CD14-positive monocyte (primary cell): ENCODE measurements at regions not wholly inside any gene's neighbourhood (a gene's known extent, or its start where the extent isn't known, plus 50 kb on each side); places are given as distances from the start of the nearest gene placed in this dataset.

ENCODE experiments used
- DNase-seq, 3 donors: peaks; one replicate each; pipeline ENCODE4 v3.0.0-alpha.2; 2011 to 2022
- H2AFZ ChIP-seq: 2 replicates; pipeline ENCODE4 v1.6.0; 2012; ENCODE audit warnings: mild to moderate bottlenecking, low read depth, low read length, inconsistent platforms; ENCODE audit not compliant: insufficient read depth, poor library complexity, severe bottlenecking
- H3K27ac ChIP-seq, 2 donors: 1 replicate in 1 of 2; 2 replicates in 1 of 2; pipeline ENCODE4 v1.5.1; 2012 to 2013; ENCODE audit warnings: low read length in 2 of 2, control low read depth in 1 of 2, inconsistent platforms in 1 of 2, low read depth in 1 of 2, mild to moderate bottlenecking in 1 of 2
- H3K27me3 ChIP-seq, 2 donors: one replicate each; pipeline versions ENCODE4 v1.6.0 to v1.6.1; 2011 to 2013; ENCODE audit warnings: low read length in 2 of 2; ENCODE audit not compliant: control insufficient read depth in 2 of 2, insufficient read depth in 2 of 2
- H3K36me3 ChIP-seq, 2 donors: replicated peaks in 1 of 2; 1 replicate in 1 of 2; 2 replicates in 1 of 2; pipeline versions ENCODE4 v1.5.1 to v1.6.1; 2012 to 2013; ENCODE audit warnings: low read length in 2 of 2, control low read depth in 1 of 2, inconsistent platforms in 1 of 2, mild to moderate bottlenecking in 1 of 2; ENCODE audit not compliant: insufficient read depth in 2 of 2, control insufficient read depth in 1 of 2
- H3K4me1 ChIP-seq, 2 donors: 1 replicate in 1 of 2; 2 replicates in 1 of 2; pipeline versions ENCODE4 v1.5.1 to v1.6.1; 2012 to 2013; ENCODE audit warnings: low read length in 2 of 2, control low read depth in 1 of 2, inconsistent platforms in 1 of 2, mild to moderate bottlenecking in 1 of 2, moderate library complexity in 1 of 2; ENCODE audit not compliant: insufficient read depth in 2 of 2, control insufficient read depth in 1 of 2
- H3K4me2 ChIP-seq: replicated peaks from 2 replicates; pipeline ENCODE3; 2012; ENCODE audit warnings: low read length, moderate library complexity, mild to moderate bottlenecking; ENCODE audit not compliant: poor library complexity, severe bottlenecking; ENCODE audit errors: extremely low read depth
- H3K4me3 ChIP-seq, 3 experiments: fragments of 200-600 bp in 1 of 3; sonication (generic) in 1 of 3; replicated peaks in 1 of 3; 1 replicate in 2 of 3; 2 replicates in 1 of 3; pipeline ENCODE4 v1.5.1; 2011 to 2013; ENCODE audit warnings: low read length in 3 of 3, mild to moderate bottlenecking in 3 of 3, control low read depth in 2 of 3, low read depth in 2 of 3, inconsistent platforms in 1 of 3, moderate library complexity in 1 of 3
- H3K79me2 ChIP-seq: 2 replicates; pipeline ENCODE4 v1.6.0; 2012; ENCODE audit warnings: mild to moderate bottlenecking, control low read depth, inconsistent platforms, low read length, moderate library complexity; ENCODE audit not compliant: insufficient read depth
- H3K9ac ChIP-seq: 2 replicates; pipeline ENCODE4 v1.6.0; 2017; ENCODE audit warnings: low read length, mild to moderate bottlenecking; ENCODE audit not compliant: insufficient read depth, poor library complexity, severe bottlenecking
- H3K9me3 ChIP-seq, 2 donors: replicated peaks in 1 of 2; 1 replicate in 1 of 2; 2 replicates in 1 of 2; pipeline versions ENCODE4 v1.5.1 to v1.6.1; 2012 to 2013; ENCODE audit warnings: low read length in 2 of 2, control low read depth in 1 of 2; ENCODE audit not compliant: control insufficient read depth in 1 of 2, insufficient read depth in 1 of 2
- H4K20me1 ChIP-seq: 2 replicates; pipeline ENCODE4 v1.6.0; 2012; ENCODE audit warnings: mild to moderate bottlenecking, low read length, control low read depth, moderate library complexity; ENCODE audit not compliant: insufficient read depth
- H3K27ac Mint-ChIP-seq, 7 donors: one replicate each; pipeline ENCODE4 v1.8.0; 2020; ENCODE audit warnings: mild to moderate bottlenecking in 7 of 7, mixed read lengths in 7 of 7, moderate library complexity in 6 of 7, inconsistent platforms in 2 of 7
- H3K27me3 Mint-ChIP-seq, 3 donors: one replicate each; pipeline ENCODE4 v1.8.0; 2021 to 2022; ENCODE audit warnings: low read depth in 3 of 3, mild to moderate bottlenecking in 3 of 3, mixed read lengths in 3 of 3, moderate library complexity in 3 of 3, inconsistent platforms in 1 of 3
- H3K36me3 Mint-ChIP-seq, 2 donors: one replicate each; pipeline ENCODE4 v1.8.0; 2020; ENCODE audit warnings: mixed read lengths in 2 of 2, inconsistent platforms in 1 of 2, mild to moderate bottlenecking in 1 of 2
- H3K4me1 Mint-ChIP-seq: one replicate; pipeline ENCODE4 v1.8.0; 2020; ENCODE audit warnings: mild to moderate bottlenecking, mixed read lengths
- H3K4me3 Mint-ChIP-seq, 2 donors: one replicate each; pipeline ENCODE4 v1.8.0; 2020; ENCODE audit warnings: mild to moderate bottlenecking in 2 of 2, mixed read lengths in 2 of 2, moderate library complexity in 1 of 2
- H3K9me3 Mint-ChIP-seq, 7 donors: one replicate each; pipeline ENCODE4 v1.8.0; 2020 to 2022; ENCODE audit warnings: mixed read lengths in 7 of 7, mild to moderate bottlenecking in 6 of 7, moderate library complexity in 6 of 7, inconsistent platforms in 2 of 7
- WGBS: methylation state at CpG from one replicate; pipeline ENCODE4 v1.1.5; 2013; ENCODE audit warnings: missing lambda C conversion rate; ENCODE audit not compliant: insufficient coverage; 5-methylcytosine and 5-hydroxymethylcytosine counted together
- intact Hi-C, 2 donors: fragments of 100-400 bp; cut with micrococcal nuclease; formaldehyde crosslinking; loops; one replicate each; pipeline versions ENCODE4 v1.15.0 to v1.15.1; 2023
- TF ChIP-seq, protein P1 (sequence below): fragments of 200-600 bp; IDR thresholded peaks from one replicate; pipeline ENCODE4 v1.8.0; 2022; ENCODE audit warnings: antibody characterized with exemption, mild to moderate bottlenecking

DNA sequence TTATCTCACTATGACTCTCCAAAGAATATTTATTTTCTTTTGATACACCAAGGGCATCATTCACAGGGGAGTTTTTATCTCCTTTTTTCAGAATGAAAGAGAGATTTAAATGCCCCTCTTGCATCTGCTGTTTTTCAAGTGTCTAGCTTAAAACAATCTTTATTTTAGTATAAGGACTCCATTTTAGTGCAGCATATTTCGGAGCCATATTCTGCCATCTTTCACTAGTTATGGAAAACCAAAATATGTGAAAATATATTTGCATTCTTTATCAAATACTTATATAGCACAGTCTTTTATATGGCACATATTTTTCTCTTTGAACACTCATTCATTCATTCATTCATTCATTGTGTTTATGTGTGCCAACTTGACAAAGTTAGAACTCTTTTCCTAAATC, 1130.2 kb downstream of the SLITRK5 start:
- TF ChIP-seq, protein P1, sequence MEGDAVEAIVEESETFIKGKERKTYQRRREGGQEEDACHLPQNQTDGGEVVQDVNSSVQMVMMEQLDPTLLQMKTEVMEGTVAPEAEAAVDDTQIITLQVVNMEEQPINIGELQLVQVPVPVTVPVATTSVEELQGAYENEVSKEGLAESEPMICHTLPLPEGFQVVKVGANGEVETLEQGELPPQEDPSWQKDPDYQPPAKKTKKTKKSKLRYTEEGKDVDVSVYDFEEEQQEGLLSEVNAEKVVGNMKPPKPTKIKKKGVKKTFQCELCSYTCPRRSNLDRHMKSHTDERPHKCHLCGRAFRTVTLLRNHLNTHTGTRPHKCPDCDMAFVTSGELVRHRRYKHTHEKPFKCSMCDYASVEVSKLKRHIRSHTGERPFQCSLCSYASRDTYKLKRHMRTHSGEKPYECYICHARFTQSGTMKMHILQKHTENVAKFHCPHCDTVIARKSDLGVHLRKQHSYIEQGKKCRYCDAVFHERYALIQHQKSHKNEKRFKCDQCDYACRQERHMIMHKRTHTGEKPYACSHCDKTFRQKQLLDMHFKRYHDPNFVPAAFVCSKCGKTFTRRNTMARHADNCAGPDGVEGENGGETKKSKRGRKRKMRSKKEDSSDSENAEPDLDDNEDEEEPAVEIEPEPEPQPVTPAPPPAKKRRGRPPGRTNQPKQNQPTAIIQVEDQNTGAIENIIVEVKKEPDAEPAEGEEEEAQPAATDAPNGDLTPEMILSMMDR = no peak
- H3K4me2 ChIP-seq = no peak overlapping the region
- no peak overlapping the region for H3K4me3 ChIP-seq
- Mint-ChIP-seq H3K27me3 (no peaks in the 10 kb centered on the region), H3K4me3 (no peak overlapping the region), H3K4me1 (no peaks in the 10 kb centered on the region), H3K27ac (no peak overlapping the region), H3K36me3 (no peaks in the 10 kb centered on the region), H3K9me3 (peaks cover 0 to 2% (median 0%) of the 10 kb centered on the region in 7 donors)
- no peak for DNase-seq
- H3K27me3 ChIP-seq = no peaks in the 10 kb centered on the region
- no peaks in the 10 kb centered on the region for H3K9me3 ChIP-seq
- no peak overlapping the region for H3K9ac ChIP-seq
- H2AFZ ChIP-seq = no peak overlapping the region
- WGBS = no CpG with 5 or more reads among the region's 1 CpG
- H3K27ac ChIP-seq = no peak overlapping the region
- H3K4me1 ChIP-seq = no peaks in the 10 kb centered on the region
- no peaks in the 10 kb centered on the region for H3K79me2 ChIP-seq
- no peaks in the 10 kb centered on the region for H4K20me1 ChIP-seq
- no peaks in the 10 kb centered on the region for H3K36me3 ChIP-seq
- intact Hi-C loops = no loop called here

DNA sequence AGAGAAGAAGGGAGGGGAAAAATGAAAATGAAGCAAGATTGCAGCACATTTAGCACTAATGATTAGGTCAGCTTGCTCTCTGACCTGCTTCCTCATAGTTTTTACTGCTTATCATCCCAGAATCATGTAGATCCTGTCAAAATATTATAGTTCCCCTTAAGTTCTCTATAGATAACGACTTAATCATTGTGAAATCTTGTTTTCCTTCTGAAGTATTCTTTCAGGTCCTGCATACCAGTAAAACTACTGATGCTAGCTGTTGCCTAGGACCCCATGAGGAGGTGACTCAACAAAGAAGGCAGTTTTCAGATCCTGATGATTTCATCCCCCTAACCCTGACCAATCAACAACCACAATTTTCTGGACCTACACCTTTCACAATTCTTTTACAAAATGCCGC, 1131.7 kb downstream of the SLITRK5 start:
- no peaks in the 10 kb centered on the region for H3K4me1 Mint-ChIP-seq
- Histone ChIP-seq H3K9me3 (no peaks in the 10 kb centered on the region), H3K4me2 (no peak overlapping the region), H3K9ac (no peak overlapping the region), H2AFZ (no peak overlapping the region), H3K4me1 (no peaks in the 10 kb centered on the region), H3K4me3 (no peak overlapping the region), H3K36me3 (no peaks in the 10 kb centered on the region), H3K27ac (no peak overlapping the region), H3K27me3 (no peaks in the 10 kb centered on the region), H3K79me2 (no peaks in the 10 kb centered on the region), H4K20me1 (no peaks in the 10 kb centered on the region)
- DNase-seq = peak in 1 of 3 donors; percentile 0
- H3K4me3 Mint-ChIP-seq = no peak overlapping the region
- WGBS = 50% methylated on average over 2 of the region's 2 CpGs
- no peaks in the 10 kb centered on the region for H3K27me3 Mint-ChIP-seq
- TF ChIP-seq, protein P1 = no peak
- no peak overlapping the region for H3K27ac Mint-ChIP-seq
- peaks cover 0 to 2% (median 0%) of the 10 kb centered on the region in 7 donors for H3K9me3 Mint-ChIP-seq
- H3K36me3 Mint-ChIP-seq = no peaks in the 10 kb centered on the region
- intact Hi-C loops = no loop called here
